ENCODE measurements at regions not wholly inside any gene's neighbourhood (a gene's known extent, or its start where the extent isn't known, plus 50 kb on each side); places are given as distances from the start of the nearest gene placed in this dataset.

DNA sequence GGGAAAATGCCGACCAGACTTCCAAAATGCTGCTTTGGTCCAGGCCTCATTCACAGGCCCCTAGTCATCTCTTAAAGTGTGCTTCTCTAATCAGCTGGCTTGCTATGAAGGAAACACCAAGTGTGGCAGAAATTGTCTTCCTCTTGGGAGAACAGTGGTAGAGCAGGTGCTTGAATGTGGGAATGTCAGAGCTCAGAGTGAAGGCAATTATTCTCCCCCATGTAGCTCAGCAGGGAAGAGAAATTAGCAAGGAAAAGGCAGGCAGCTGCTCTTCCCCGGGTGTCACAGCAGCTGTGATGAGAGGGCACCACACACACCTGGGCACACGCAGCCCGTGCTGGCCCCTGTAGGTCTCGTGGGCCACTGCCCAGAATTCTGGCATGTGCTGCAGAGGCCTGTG is 358.5 kb downstream of the WDR72 start:
- TF ChIP-seq, protein P1, sequence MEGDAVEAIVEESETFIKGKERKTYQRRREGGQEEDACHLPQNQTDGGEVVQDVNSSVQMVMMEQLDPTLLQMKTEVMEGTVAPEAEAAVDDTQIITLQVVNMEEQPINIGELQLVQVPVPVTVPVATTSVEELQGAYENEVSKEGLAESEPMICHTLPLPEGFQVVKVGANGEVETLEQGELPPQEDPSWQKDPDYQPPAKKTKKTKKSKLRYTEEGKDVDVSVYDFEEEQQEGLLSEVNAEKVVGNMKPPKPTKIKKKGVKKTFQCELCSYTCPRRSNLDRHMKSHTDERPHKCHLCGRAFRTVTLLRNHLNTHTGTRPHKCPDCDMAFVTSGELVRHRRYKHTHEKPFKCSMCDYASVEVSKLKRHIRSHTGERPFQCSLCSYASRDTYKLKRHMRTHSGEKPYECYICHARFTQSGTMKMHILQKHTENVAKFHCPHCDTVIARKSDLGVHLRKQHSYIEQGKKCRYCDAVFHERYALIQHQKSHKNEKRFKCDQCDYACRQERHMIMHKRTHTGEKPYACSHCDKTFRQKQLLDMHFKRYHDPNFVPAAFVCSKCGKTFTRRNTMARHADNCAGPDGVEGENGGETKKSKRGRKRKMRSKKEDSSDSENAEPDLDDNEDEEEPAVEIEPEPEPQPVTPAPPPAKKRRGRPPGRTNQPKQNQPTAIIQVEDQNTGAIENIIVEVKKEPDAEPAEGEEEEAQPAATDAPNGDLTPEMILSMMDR (IDR thresholded peaks at IDR 0.05; ENCODE audit: low read depth, low read length) = no peak

GRCh38 chr15:53397041-53397616 is 362.3 kb downstream of the WDR72 start:
- TF ChIP-seq, protein P1 (IDR thresholded peaks at IDR 0.05; ENCODE audit: low read depth, low read length) = no peak
- H3K4me3 ChIP-seq (ENCODE audit: low read depth, low read length) = no peak overlapping the region

More for the DNA sequence above, 358.5 kb downstream of the WDR72 start:
- H3K4me3 ChIP-seq (ENCODE audit: low read depth, low read length) = no peak overlapping the region

GRCh38 chr15:53395871-53396270 is 363.6 kb downstream of the WDR72 start:
- TF ChIP-seq, protein P1 (IDR thresholded peaks at IDR 0.05; ENCODE audit: low read depth, low read length) = no peak
- H3K4me3 ChIP-seq (ENCODE audit: low read depth, low read length) = no peak overlapping the region

GRCh38 chr15:53390549-53390948 is 368.9 kb downstream of the WDR72 start:
- TF ChIP-seq, protein P1 (IDR thresholded peaks at IDR 0.05; ENCODE audit: low read depth, low read length) = no peak
- H3K4me3 ChIP-seq (ENCODE audit: low read depth, low read length) = no peak overlapping the region

- TF ChIP-seq, protein P1 (IDR thresholded peaks at IDR 0.05; ENCODE audit: low read depth, low read length) = no peak
- no peak overlapping the region for H3K4me3 ChIP-seq (ENCODE audit: low read depth, low read length)
Measured at GRCh38 chr15:53389271-53390037, 370.0 kb downstream of the WDR72 start.

DNA sequence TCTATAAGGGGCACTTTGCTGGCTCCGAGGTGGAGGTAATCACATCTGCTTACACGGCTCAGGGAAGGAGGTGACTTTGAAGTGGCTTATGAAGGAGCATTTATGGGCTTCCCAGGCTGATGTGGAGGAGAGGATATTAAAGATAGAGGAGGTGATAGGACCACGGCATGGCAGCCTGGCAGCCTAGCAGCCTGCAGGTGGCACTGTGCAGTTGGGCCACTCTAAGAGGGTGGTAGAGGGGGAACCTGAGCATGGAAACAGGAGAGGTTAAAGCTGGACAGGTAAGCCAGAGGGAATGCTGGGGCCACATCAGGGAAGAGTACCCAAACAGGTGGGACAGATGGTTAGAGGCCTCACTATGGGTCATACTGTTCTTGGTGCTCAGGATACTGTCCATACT is 375.0 kb downstream of the WDR72 start:
- TF ChIP-seq, protein P1 (IDR thresholded peaks at IDR 0.05; ENCODE audit: low read depth, low read length) = no peak

GRCh38 chr15:53378096-53378800 is 381.2 kb downstream of the WDR72 start:
- TF ChIP-seq, protein P1 (IDR thresholded peaks at IDR 0.05; ENCODE audit: low read depth, low read length) = no peak
- no peak overlapping the region for H3K4me3 ChIP-seq (ENCODE audit: low read depth, low read length)

More for the DNA sequence above, 375.0 kb downstream of the WDR72 start:
- H3K4me3 ChIP-seq (ENCODE audit: low read depth, low read length) = no peak overlapping the region

Data from WI38 (cell line).